HCEC 1CT (cell line): ENCODE measurements at regions not wholly inside any gene's neighbourhood (a gene's known extent, or its start where the extent isn't known, plus 50 kb on each side); places are given as distances from the start of the nearest gene placed in this dataset.

Source experiments
- DNase-seq: peaks from one replicate; pipeline ENCODE4 v3.0.0-alpha.2; 2017

GRCh38 chr21:31497914-31498313, 153.9 kb upstream of the TIAM1 start:
- no peak for DNase-seq

- no peak for DNase-seq
These were observed 149.4 kb upstream of the TIAM1 start for GRCh38 chr21:31493350-31493880.

GRCh38 chr21:31491617-31492016, 147.6 kb upstream of the TIAM1 start:
- no peak for DNase-seq

- DNase-seq = no peak
These were observed 146.4 kb upstream of the TIAM1 start for GRCh38 chr21:31490443-31490842.

GRCh38 chr21:31489726-31490125, 145.7 kb upstream of the TIAM1 start:
- no peak for DNase-seq

- no peak for DNase-seq
These were observed 145.0 kb upstream of the TIAM1 start for GRCh38 chr21:31489014-31489413.

GRCh38 chr21:31484219-31484618, 140.2 kb upstream of the TIAM1 start:
- no peak for DNase-seq

GRCh38 chr21:31483146-31483545, 139.1 kb upstream of the TIAM1 start:
- DNase-seq = no peak

GRCh38 chr21:31482460-31482859, 138.4 kb upstream of the TIAM1 start:
- no peak for DNase-seq

- no peak for DNase-seq
These were observed 136.2 kb upstream of the TIAM1 start for GRCh38 chr21:31480228-31480627.

GRCh38 chr21:31479714-31480113, 135.7 kb upstream of the TIAM1 start:
- DNase-seq = no peak

- DNase-seq = no peak
These were observed 135.2 kb upstream of the TIAM1 start for GRCh38 chr21:31479222-31479621.

GRCh38 chr21:31476263-31477022, 132.4 kb upstream of the TIAM1 start:
- DNase-seq = no peak

- DNase-seq = no peak
These were observed 131.2 kb upstream of the TIAM1 start for GRCh38 chr21:31475223-31475622.

- no peak for DNase-seq
These were observed 129.8 kb upstream of the TIAM1 start for GRCh38 chr21:31473685-31474345.

GRCh38 chr21:31471865-31472264, 127.8 kb upstream of the TIAM1 start:
- no peak for DNase-seq

- no peak for DNase-seq
These were observed 127.0 kb upstream of the TIAM1 start for GRCh38 chr21:31470896-31471694.

- no peak for DNase-seq
These were observed 116.9 kb upstream of the TIAM1 start for GRCh38 chr21:31460980-31461379.

- no peak for DNase-seq
These were observed 115.4 kb upstream of the TIAM1 start for GRCh38 chr21:31459457-31459856.

- DNase-seq = no peak
These were observed 113.6 kb upstream of the TIAM1 start for GRCh38 chr21:31457675-31458074.

- no peak for DNase-seq
These were observed 112.1 kb upstream of the TIAM1 start for GRCh38 chr21:31456201-31456600.

GRCh38 chr21:31455506-31455905, 111.4 kb upstream of the TIAM1 start:
- DNase-seq = no peak

- no peak for DNase-seq
These were observed 106.9 kb upstream of the TIAM1 start for GRCh38 chr21:31450980-31451379.
